ENCODE measurements at regions not wholly inside any gene's neighbourhood (a gene's known extent, or its start where the extent isn't known, plus 50 kb on each side); places are given as distances from the start of the nearest gene placed in this dataset.

GRCh38 chr5:147169399-147169798, 65.4 kb upstream of the STK32A start:
- TF ChIP-seq CTCF (optimal IDR thresholded peaks at IDR 0.05 in 1 of 3, IDR thresholded peaks at IDR 0.05 in 1 of 3, conservative IDR thresholded peaks at IDR 0.05 in 1 of 3; ENCODE audit: extremely low read depth in 1 of 3, insufficient read depth in 2 of 3, low read length in 3 of 3) (no peak), EZH2 (IDR thresholded peaks at IDR 0.05; ENCODE audit: low read length) (no peak)
